HEK293 (cell line): ENCODE measurements at regions not wholly inside any gene's neighbourhood (a gene's known extent, or its start where the extent isn't known, plus 50 kb on each side); places are given as distances from the start of the nearest gene placed in this dataset.

ENCODE experiments used
- CTCF ChIP-seq: fragments of 450-650 bp; formaldehyde crosslinking; IDR thresholded peaks from 2 replicates; pipeline ENCODE4 v1.5.1; 2016; ENCODE audit warnings: missing biosample characterization, missing genetic modification characterization
- ELK4 ChIP-seq: IDR thresholded peaks from 2 replicates; pipeline ENCODE4 v1.6.1; 2011; ENCODE audit warnings: mild to moderate bottlenecking, low read depth, low read length, borderline replicate concordance
- KLF16 ChIP-seq: fragments of 450-650 bp; formaldehyde crosslinking; IDR thresholded peaks from 2 replicates; pipeline ENCODE4 v1.5.1; 2017; ENCODE audit warnings: missing biosample characterization, missing genetic modification characterization
- PBX3 ChIP-seq: sonication (generic); formaldehyde crosslinking; IDR thresholded peaks from 2 replicates; pipeline ENCODE4 v1.8.1; 2022; ENCODE audit warnings: mild to moderate bottlenecking, moderate library complexity, missing genetic modification reagents
- ZBTB44 ChIP-seq: fragments of 450-650 bp; IDR thresholded peaks from 2 replicates; pipeline ENCODE4 v1.5.1; 2018; ENCODE audit warnings: missing biosample characterization, mild to moderate bottlenecking, missing genetic modification characterization
- ZNF24 ChIP-seq: fragments of 450-650 bp; formaldehyde crosslinking; IDR thresholded peaks from 2 replicates; pipeline ENCODE4 v1.5.1; 2016; ENCODE audit warnings: missing biosample characterization, missing genetic modification characterization
- ZNF639 ChIP-seq: fragments of 450-650 bp; formaldehyde crosslinking; IDR thresholded peaks from 2 replicates; pipeline ENCODE4 v1.5.1; 2016; ENCODE audit warnings: missing biosample characterization, missing genetic modification characterization
- ZSCAN16 ChIP-seq: fragments of 450-650 bp; formaldehyde crosslinking; IDR thresholded peaks from 2 replicates; pipeline ENCODE4 v1.5.1; 2016; ENCODE audit warnings: missing biosample characterization, missing genetic modification characterization

GRCh38 chr11:19448651-19449050 lies 207.9 kb upstream of the E2F8 start:
- TF ChIP-seq ZNF24 (tag by site-specific recombination) (no peak), ZSCAN16 (tag by site-specific recombination) (no peak), KLF16 (tag by site-specific recombination) (no peak), ZBTB44 (tag by site-specific recombination) (no peak), CTCF (no peak), ELK4 (no peak), PBX3 (CRISPR knock-in tag) (no peak), ZNF639 (tag by site-specific recombination) (no peak)
